HEK293 (cell line): ENCODE measurements at regions not wholly inside any gene's neighbourhood (a gene's known extent, or its start where the extent isn't known, plus 50 kb on each side); places are given as distances from the start of the nearest gene placed in this dataset.

ENCODE experiments used
- CTCF ChIA-PET: fragments of 350-600 bp; formaldehyde crosslinking; extraction: SDS; loops from one replicate; lab custom pipeline; 2021; ENCODE audit warnings: antibody characterized with exemption; lab: Yijun Ruan, JAX
- POLR2A ChIA-PET: fragments of 300-600 bp; formaldehyde crosslinking; extraction: SDS; loops from one replicate; lab custom pipeline; 2020; ENCODE audit warnings: antibody characterized with exemption, inconsistent platforms; lab: Yijun Ruan, JAX
- H3K27ac ChIP-seq: fragments of 200-500 bp; sonication (Bioruptor generic); 2 replicates; pipeline ENCODE4 v1.5.1; 2014; ENCODE audit warnings: low read depth, low read length, control low read depth, inconsistent platforms; ENCODE audit errors: extremely low read depth
- H3K36me3 ChIP-seq, 2 experiments: fragments of 200-500 bp in 1 of 2; sonication (Bioruptor generic) in 1 of 2; 1 replicate in 1 of 2; 2 replicates in 1 of 2; pipeline ENCODE4 v1.5.1; 2014 to 2017; ENCODE audit warnings: inconsistent platforms in 2 of 2, low read length in 2 of 2; ENCODE audit not compliant: control insufficient read depth in 2 of 2, insufficient read depth in 1 of 2
- H3K4me1 ChIP-seq: fragments of 200-500 bp; sonication (Bioruptor generic); 2 replicates; pipeline ENCODE4 v1.5.1; 2014; ENCODE audit warnings: mild to moderate bottlenecking, low read length, inconsistent platforms; ENCODE audit not compliant: control insufficient read depth, insufficient read depth
- H3K4me3 ChIP-seq: 2 replicates; pipeline ENCODE4 v1.5.1; 2011; ENCODE audit warnings: low read depth, mild to moderate bottlenecking, control low read depth, low read length, moderate library complexity
- H3K9me3 ChIP-seq: fragments of 200-500 bp; sonication (Bioruptor generic); 2 replicates; pipeline ENCODE4 v1.5.1; 2014; ENCODE audit warnings: low read depth, low read length, inconsistent platforms; ENCODE audit not compliant: control insufficient read depth, insufficient read depth
- IKZF3 ChIP-seq: fragments of 450-650 bp; IDR thresholded peaks from 2 replicates; pipeline ENCODE4 v1.5.0; 2018; ENCODE audit warnings: missing biosample characterization, mild to moderate bottlenecking, missing genetic modification characterization, moderate library complexity
- KLF9 ChIP-seq: fragments of 450-650 bp; formaldehyde crosslinking; IDR thresholded peaks from 2 replicates; pipeline ENCODE4 v1.5.1; 2016; ENCODE audit warnings: missing biosample characterization, missing genetic modification characterization, low read depth
- MEIS1 ChIP-seq: sonication (generic); formaldehyde crosslinking; IDR thresholded peaks from 2 replicates; pipeline ENCODE4 v1.8.1; 2022; ENCODE audit warnings: missing genetic modification reagents, mild to moderate bottlenecking, borderline replicate concordance
- OSR2 ChIP-seq: fragments of 450-650 bp; formaldehyde crosslinking; IDR thresholded peaks from 2 replicates; pipeline ENCODE4 v1.5.1; 2016; ENCODE audit warnings: missing biosample characterization, missing genetic modification characterization
- ZFP3 ChIP-seq: fragments of 450-650 bp; formaldehyde crosslinking; IDR thresholded peaks from 2 replicates; pipeline ENCODE4 v1.5.1; 2016; ENCODE audit warnings: low read depth, missing biosample characterization, missing genetic modification characterization
- ZFP41 ChIP-seq: fragments of 450-650 bp; formaldehyde crosslinking; IDR thresholded peaks from 2 replicates; pipeline ENCODE4 v1.5.1; 2016; ENCODE audit warnings: missing biosample characterization, missing genetic modification characterization, borderline replicate concordance
- ZNF138 ChIP-seq: fragments of 450-650 bp; formaldehyde crosslinking; IDR thresholded peaks from 2 replicates; pipeline ENCODE4 v1.5.1; 2016; ENCODE audit warnings: missing biosample characterization, missing genetic modification characterization, borderline replicate concordance
- ZNF174 ChIP-seq: fragments of 450-650 bp; formaldehyde crosslinking; IDR thresholded peaks from 2 replicates; pipeline ENCODE4 v1.5.0; 2017; ENCODE audit warnings: missing biosample characterization, mild to moderate bottlenecking, missing genetic modification characterization
- ZNF19 ChIP-seq: fragments of 450-650 bp; formaldehyde crosslinking; IDR thresholded peaks from 2 replicates; pipeline ENCODE4; 2016; ENCODE audit warnings: missing biosample characterization, missing genetic modification characterization, low read depth
- ZNF202 ChIP-seq: fragments of 450-650 bp; formaldehyde crosslinking; IDR thresholded peaks from 2 replicates; pipeline ENCODE4 v1.5.1; 2016; ENCODE audit warnings: missing biosample characterization, missing genetic modification characterization, borderline replicate concordance
- ZNF211 ChIP-seq: fragments of 450-650 bp; formaldehyde crosslinking; IDR thresholded peaks from 2 replicates; pipeline ENCODE4 v1.5.1; 2016; ENCODE audit warnings: low read depth, missing biosample characterization, missing genetic modification characterization
- ZNF266 ChIP-seq: fragments of 450-650 bp; formaldehyde crosslinking; IDR thresholded peaks from 2 replicates; pipeline ENCODE4 v1.5.1; 2016; ENCODE audit warnings: missing biosample characterization, missing genetic modification characterization, low read depth
- ZNF426 ChIP-seq: fragments of 450-650 bp; formaldehyde crosslinking; IDR thresholded peaks from 2 replicates; pipeline ENCODE4 v1.5.1; 2017; ENCODE audit warnings: missing biosample characterization, missing genetic modification characterization, mild to moderate bottlenecking, inconsistent platforms, moderate library complexity
- ZNF473 ChIP-seq: fragments of 450-650 bp; formaldehyde crosslinking; IDR thresholded peaks from 2 replicates; pipeline ENCODE4 v1.5.1; 2017; ENCODE audit warnings: missing biosample characterization, missing genetic modification characterization
- ZNF530 ChIP-seq: fragments of 450-650 bp; formaldehyde crosslinking; IDR thresholded peaks from 2 replicates; pipeline ENCODE4 v1.5.1; 2016; ENCODE audit warnings: low read depth, missing biosample characterization, missing genetic modification characterization
- ZNF555 ChIP-seq: fragments of 450-650 bp; formaldehyde crosslinking; conservative IDR thresholded peaks from 2 replicates; pipeline ENCODE4 v1.5.1; 2017; ENCODE audit warnings: missing biosample characterization, mild to moderate bottlenecking, missing genetic modification characterization, inconsistent platforms
- ZNF558 ChIP-seq: fragments of 450-650 bp; formaldehyde crosslinking; IDR thresholded peaks from 2 replicates; pipeline ENCODE4 v1.5.1; 2016; ENCODE audit warnings: missing biosample characterization, missing genetic modification characterization
- ZNF621 ChIP-seq: fragments of 450-650 bp; formaldehyde crosslinking; IDR thresholded peaks from 2 replicates; pipeline ENCODE4 v1.5.1; 2017; ENCODE audit warnings: missing biosample characterization, missing genetic modification characterization
- ZNF629 ChIP-seq: fragments of 450-650 bp; formaldehyde crosslinking; IDR thresholded peaks from 2 replicates; pipeline ENCODE4 v1.5.1; 2017; ENCODE audit warnings: missing biosample characterization, missing genetic modification characterization
- ZNF658 ChIP-seq: fragments of 450-650 bp; formaldehyde crosslinking; IDR thresholded peaks from 2 replicates; pipeline ENCODE4; 2016; ENCODE audit warnings: missing biosample characterization, missing genetic modification characterization
- ZNF701 ChIP-seq: fragments of 450-650 bp; formaldehyde crosslinking; IDR thresholded peaks from 2 replicates; pipeline ENCODE4 v1.5.1; 2016; ENCODE audit warnings: missing biosample characterization, missing genetic modification characterization
- ZNF76 ChIP-seq: fragments of 450-650 bp; formaldehyde crosslinking; IDR thresholded peaks from 2 replicates; pipeline ENCODE4; 2016; ENCODE audit warnings: low read depth, missing biosample characterization, missing genetic modification characterization, borderline replicate concordance
- ZNF792 ChIP-seq: fragments of 450-650 bp; formaldehyde crosslinking; IDR thresholded peaks from 2 replicates; pipeline ENCODE4 v1.5.1; 2016; ENCODE audit warnings: missing biosample characterization, missing genetic modification characterization
- TF ChIP-seq, protein P1 (sequence below): fragments of 450-650 bp; formaldehyde crosslinking; IDR thresholded peaks from 2 replicates; pipeline ENCODE4 v1.5.1; 2017; ENCODE audit warnings: missing biosample characterization, missing genetic modification characterization
- TF ChIP-seq, protein P2 (sequence below): fragments of 450-650 bp; IDR thresholded peaks from 2 replicates; pipeline ENCODE4 v1.5.1; 2018; ENCODE audit warnings: missing biosample characterization, missing genetic modification characterization
- TF ChIP-seq, protein P3 (sequence below): fragments of 450-650 bp; formaldehyde crosslinking; IDR thresholded peaks from 2 replicates; pipeline ENCODE4 v1.5.1; 2016; ENCODE audit warnings: missing biosample characterization, missing genetic modification characterization

DNA sequence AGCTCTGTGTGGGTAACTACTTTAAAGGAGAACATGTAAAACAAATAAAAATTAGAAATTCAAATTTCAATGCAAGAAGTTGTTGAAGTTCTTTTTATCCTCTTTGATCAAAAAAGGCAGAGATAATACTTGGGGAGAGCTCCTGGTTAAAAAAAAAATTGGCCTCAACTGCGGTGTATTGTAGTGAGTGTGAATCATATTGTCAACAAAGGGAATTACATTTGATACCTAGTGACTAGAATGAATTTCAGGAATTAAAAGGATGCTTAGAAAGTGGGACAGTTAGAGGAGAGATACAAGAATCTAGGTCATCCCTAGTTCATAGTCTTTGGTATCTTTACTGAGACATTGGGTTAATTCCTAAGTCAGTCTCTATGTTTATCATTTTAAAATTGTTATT is 473.0 kb downstream of the CCDC85A start:
- CTCF ChIA-PET, result no interaction called here
- TF ChIP-seq OSR2 (tag by site-specific recombination), result no peak
- no peak for TF ChIP-seq KLF9 (tag by site-specific recombination)
- TF ChIP-seq ZFP41 (tag by site-specific recombination), result no peak
- TF ChIP-seq ZNF426 (tag by site-specific recombination), result no peak
- no peak for TF ChIP-seq ZNF174 (tag by site-specific recombination)
- no peak for TF ChIP-seq ZNF19 (tag by site-specific recombination)
- TF ChIP-seq ZNF792 (tag by site-specific recombination), result no peak
- TF ChIP-seq, protein P1, sequence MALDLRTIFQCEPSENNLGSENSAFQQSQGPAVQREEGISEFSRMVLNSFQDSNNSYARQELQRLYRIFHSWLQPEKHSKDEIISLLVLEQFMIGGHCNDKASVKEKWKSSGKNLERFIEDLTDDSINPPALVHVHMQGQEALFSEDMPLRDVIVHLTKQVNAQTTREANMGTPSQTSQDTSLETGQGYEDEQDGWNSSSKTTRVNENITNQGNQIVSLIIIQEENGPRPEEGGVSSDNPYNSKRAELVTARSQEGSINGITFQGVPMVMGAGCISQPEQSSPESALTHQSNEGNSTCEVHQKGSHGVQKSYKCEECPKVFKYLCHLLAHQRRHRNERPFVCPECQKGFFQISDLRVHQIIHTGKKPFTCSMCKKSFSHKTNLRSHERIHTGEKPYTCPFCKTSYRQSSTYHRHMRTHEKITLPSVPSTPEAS, result no peak
- no peak for TF ChIP-seq ZNF138 (tag by site-specific recombination)
- TF ChIP-seq ZNF473 (tag by site-specific recombination), result no peak
- TF ChIP-seq ZNF76 (tag by site-specific recombination), result no peak
- TF ChIP-seq, protein P2, sequence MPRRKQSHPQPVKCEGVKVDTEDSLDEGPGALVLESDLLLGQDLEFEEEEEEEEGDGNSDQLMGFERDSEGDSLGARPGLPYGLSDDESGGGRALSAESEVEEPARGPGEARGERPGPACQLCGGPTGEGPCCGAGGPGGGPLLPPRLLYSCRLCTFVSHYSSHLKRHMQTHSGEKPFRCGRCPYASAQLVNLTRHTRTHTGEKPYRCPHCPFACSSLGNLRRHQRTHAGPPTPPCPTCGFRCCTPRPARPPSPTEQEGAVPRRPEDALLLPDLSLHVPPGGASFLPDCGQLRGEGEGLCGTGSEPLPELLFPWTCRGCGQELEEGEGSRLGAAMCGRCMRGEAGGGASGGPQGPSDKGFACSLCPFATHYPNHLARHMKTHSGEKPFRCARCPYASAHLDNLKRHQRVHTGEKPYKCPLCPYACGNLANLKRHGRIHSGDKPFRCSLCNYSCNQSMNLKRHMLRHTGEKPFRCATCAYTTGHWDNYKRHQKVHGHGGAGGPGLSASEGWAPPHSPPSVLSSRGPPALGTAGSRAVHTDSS (tag by site-specific recombination), result no peak
- no peak for TF ChIP-seq ZNF558 (tag by site-specific recombination)

DNA sequence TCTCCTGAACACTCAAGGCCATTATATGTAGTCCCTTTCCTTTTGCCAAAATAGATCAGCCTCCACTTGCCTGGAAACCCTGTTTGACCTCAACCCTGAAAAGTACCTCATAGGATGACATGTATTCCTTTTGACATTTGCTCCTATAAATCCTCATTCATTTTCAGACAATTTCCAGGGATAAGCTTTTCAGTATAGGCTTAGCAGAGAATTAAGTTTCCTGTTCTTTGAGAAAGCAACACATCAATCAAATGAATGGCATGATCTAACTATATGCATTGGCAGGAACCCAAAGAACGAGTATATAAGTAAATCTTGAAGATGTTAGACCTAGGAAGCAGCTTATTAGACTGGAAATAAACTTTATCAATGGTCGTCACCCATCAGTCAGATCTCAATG is 483.0 kb downstream of the CCDC85A start:
- Histone ChIP-seq H3K4me3 (no peak overlapping the region), H3K9me3 (no peaks in the 10 kb centered on the region)
- TF ChIP-seq, protein P3, sequence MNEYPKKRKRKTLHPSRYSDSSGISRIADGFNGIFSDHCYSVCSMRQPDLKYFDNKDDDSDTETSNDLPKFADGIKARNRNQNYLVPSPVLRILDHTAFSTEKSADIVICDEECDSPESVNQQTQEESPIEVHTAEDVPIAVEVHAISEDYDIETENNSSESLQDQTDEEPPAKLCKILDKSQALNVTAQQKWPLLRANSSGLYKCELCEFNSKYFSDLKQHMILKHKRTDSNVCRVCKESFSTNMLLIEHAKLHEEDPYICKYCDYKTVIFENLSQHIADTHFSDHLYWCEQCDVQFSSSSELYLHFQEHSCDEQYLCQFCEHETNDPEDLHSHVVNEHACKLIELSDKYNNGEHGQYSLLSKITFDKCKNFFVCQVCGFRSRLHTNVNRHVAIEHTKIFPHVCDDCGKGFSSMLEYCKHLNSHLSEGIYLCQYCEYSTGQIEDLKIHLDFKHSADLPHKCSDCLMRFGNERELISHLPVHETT (tag by site-specific recombination), result no peak
- TF ChIP-seq ZNF701 (no peak), ZNF658 (no peak), ZNF202 (no peak), IKZF3 (tag by site-specific recombination) (no peak), ZNF621 (tag by site-specific recombination) (no peak)
- TF ChIP-seq, all 188 proteins: peak for 0
- Histone ChIP-seq H3K4me1 (no peaks in the 10 kb centered on the region), H3K27ac (no peak overlapping the region), H3K36me3 (no peaks in the 10 kb centered on the region)
- ChIA-PET CTCF (no interaction called here), POLR2A (no interaction called here)

More for the DNA sequence above, 473.0 kb downstream of the CCDC85A start:
- Histone ChIP-seq H3K36me3 (no peaks in the 10 kb centered on the region), H3K9me3 (no peaks in the 10 kb centered on the region), H3K27ac (no peak overlapping the region), H3K4me1 (no peaks in the 10 kb centered on the region), H3K4me3 (no peak overlapping the region)
- POLR2A ChIA-PET, result no interaction called here

DNA sequence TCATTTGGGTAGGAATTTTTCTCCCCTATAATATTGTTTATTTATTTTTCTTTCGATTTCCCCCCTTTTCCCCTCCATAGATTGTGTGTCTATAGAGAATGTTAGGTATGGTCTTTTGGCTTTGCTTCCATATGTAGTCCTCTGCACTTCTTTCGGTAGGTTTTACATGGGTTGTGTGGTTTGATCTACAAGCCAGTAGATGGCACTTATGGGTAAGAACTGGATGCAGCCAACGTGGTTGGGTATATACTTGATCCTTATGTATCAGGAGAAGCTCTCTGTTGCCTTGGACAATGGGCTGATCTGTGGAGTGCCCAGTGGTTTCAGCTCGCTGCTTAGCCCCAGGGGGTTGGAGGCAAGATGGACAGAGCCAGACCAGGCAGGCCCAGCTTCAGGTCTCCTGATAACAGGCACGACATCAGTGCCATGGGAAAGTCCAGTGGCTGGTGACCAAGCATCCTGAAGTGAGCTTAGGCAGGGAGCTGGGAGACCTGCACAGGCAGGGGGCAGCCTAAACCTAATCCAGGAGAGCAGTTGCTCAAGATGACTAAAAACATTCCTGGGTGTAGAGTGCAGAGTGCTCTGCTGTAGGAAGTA is 488.3 kb downstream of the CCDC85A start:
- no peaks in the 10 kb centered on the region for H3K9me3 ChIP-seq
- ChIA-PET CTCF (interaction anchor here (0.6 kb wide), 1 partner anchor 836 kb away, joined by 3 read pairs; no protein-coding TSS in a partner anchor), POLR2A (no interaction called here)
- no peaks in the 10 kb centered on the region for H3K36me3 ChIP-seq
- H3K4me1 ChIP-seq, result no peaks in the 10 kb centered on the region
- H3K27ac ChIP-seq, result no peak overlapping the region
- TF ChIP-seq ZNF555 (tag by site-specific recombination), result no peak
- no peak for TF ChIP-seq ZNF266 (tag by site-specific recombination)
- TF ChIP-seq ZNF629 (tag by site-specific recombination), result no peak
- TF ChIP-seq MEIS1 (CRISPR knock-in tag), result no peak
- TF ChIP-seq ZFP3, result no peak
- no peak for TF ChIP-seq ZNF530 (tag by site-specific recombination)
- TF ChIP-seq ZNF211 (tag by site-specific recombination), result no peak
- no peak overlapping the region for H3K4me3 ChIP-seq
